WI38 (cell line): ENCODE measurements at regions not wholly inside any gene's neighbourhood (a gene's known extent, or its start where the extent isn't known, plus 50 kb on each side); places are given as distances from the start of the nearest gene placed in this dataset.

Experiments
- H3K4me3 ChIP-seq: 2 replicates; pipeline ENCODE4 v1.5.1; 2011; ENCODE audit warnings: low read depth, mild to moderate bottlenecking, control low read depth, low read length
- CTCF ChIP-seq: IDR thresholded peaks from 2 replicates; pipeline ENCODE4 v1.5.1; 2012; ENCODE audit warnings: low read depth, mild to moderate bottlenecking, control low read depth, low read length

GRCh38 chr3:176909044-176909443 lies 288.2 kb downstream of the TBL1XR1 start:
- H3K4me3 ChIP-seq: no peak overlapping the region
- no peak for TF ChIP-seq CTCF

- no peak overlapping the region for H3K4me3 ChIP-seq
- TF ChIP-seq CTCF: no peak
Measured at GRCh38 chr3:176906046-176906905, 291.0 kb downstream of the TBL1XR1 start.

GRCh38 chr3:176905331-176905730 lies 292.0 kb downstream of the TBL1XR1 start:
- H3K4me3 ChIP-seq: no peak overlapping the region
- no peak for TF ChIP-seq CTCF

DNA sequence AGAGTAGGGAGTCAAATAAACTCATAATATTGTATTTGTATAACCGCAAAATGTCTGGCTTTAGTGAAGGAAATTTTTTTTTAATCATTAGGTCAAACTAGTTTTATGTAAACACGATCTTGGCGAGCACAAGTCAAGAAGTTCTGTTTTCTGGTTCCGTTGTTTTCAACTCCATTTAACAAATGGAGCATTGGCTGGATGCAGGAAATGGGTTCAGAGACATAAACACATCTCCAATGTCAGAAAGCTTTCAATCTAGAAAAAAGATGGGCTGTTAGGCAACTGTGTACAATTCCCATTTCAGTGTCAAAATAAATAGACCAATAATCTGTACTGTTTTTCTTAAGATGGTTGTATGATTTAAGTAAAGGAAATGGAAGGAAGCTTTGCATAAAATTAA lies 292.8 kb downstream of the TBL1XR1 start:
- TF ChIP-seq CTCF: no peak
- H3K4me3 ChIP-seq: no peak overlapping the region

DNA sequence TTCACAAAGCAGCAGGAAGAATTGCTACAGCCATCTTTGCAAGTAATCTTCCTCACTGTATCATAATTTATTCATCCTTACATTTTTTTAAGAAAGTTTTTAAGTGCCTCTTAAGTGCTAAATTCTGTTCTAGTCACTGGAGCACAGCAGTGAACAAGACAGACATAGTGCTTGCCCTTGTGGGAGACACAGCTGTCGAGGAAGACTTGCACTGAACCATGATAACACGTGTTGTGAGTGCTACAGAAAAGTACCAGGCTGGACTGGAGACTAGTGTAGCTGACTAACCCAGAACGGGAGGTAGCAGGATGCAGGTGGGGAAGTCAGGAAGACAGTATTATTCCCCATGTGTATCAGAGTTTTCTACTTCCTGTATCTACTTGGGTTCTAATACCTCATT lies 300.6 kb downstream of the TBL1XR1 start:
- H3K4me3 ChIP-seq: no peak overlapping the region
- TF ChIP-seq CTCF: no peak

DNA sequence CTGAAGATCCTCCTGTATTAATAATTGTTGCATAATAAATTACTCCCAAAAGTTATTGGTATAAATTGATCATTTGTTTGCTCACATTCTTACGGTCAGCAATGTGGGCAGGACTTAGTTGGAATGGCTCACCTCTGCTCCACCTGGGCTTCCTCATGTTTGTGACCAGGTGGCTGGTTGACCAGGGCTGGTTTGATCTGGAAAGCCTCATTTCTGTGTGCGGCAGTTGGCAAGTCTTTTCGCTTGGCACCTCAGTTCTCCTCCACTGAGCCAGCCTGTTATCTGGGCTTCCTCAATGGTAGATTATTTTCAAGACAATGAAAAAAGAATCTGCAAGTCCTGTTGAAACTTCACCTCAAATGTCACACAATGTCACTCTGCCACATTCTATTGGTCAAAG lies 301.1 kb downstream of the TBL1XR1 start:
- TF ChIP-seq CTCF: no peak
- H3K4me3 ChIP-seq: no peak overlapping the region

DNA sequence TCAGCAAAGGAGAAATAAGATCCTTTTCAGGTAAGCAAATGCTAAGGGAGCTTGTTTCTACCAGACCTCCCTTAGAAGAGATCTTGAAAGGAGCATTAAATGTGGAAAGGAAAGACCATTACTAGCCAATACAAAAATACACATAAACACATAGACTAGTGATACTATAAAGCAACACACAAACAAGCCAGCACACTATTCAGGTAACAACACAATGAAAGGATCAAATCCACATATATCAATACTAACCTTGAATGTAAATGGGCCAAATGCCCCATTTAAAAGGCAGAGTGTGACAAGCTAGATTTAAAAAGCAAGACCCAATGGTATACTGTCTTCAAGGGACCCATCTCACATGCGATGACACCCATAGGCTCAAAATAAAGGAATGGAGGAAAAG lies 317.6 kb downstream of the TBL1XR1 start:
- TF ChIP-seq CTCF: no peak
- no peak overlapping the region for H3K4me3 ChIP-seq
